Colonic mucosa (tissue), 4 donors: ENCODE measurements at regions not wholly inside any gene's neighbourhood (a gene's known extent, or its start where the extent isn't known, plus 50 kb on each side); places are given as distances from the start of the nearest gene placed in this dataset.
"Not testable (repeated sequence)": the region's sequence is repeated elsewhere in the genome, so short reads cannot be mapped to it uniquely, and the experiment has no call there.

Experiments used
- DNase-seq: peaks from one replicate; pipeline ENCODE4 v3.0.0-alpha.2; 2020
- H3K27ac ChIP-seq: fragments of 200-600 bp; one replicate; pipeline ENCODE4 v1.8.0; 2021
- H3K27me3 ChIP-seq: fragments of 200-600 bp; one replicate; pipeline ENCODE4 v1.8.0; 2021
- H3K36me3 ChIP-seq: fragments of 200-600 bp; one replicate; pipeline ENCODE4 v1.8.0; 2021
- H3K4me1 ChIP-seq: fragments of 200-600 bp; one replicate; pipeline ENCODE4 v1.8.0; 2021; ENCODE audit warnings: mild to moderate bottlenecking
- H3K4me3 ChIP-seq: fragments of 200-600 bp; one replicate; pipeline ENCODE4 v1.8.0; 2021
- H3K9ac ChIP-seq, 2 donors: one replicate each; pipeline ENCODE4 v1.7.0; 2013; ENCODE audit warnings: control low read depth in 2 of 2, low read depth in 2 of 2, low read length in 2 of 2
- H3K9me3 ChIP-seq: fragments of 200-600 bp; one replicate; pipeline ENCODE4 v1.8.0; 2021
- CTCF ChIP-seq: fragments of 200-600 bp; IDR thresholded peaks from one replicate; pipeline ENCODE4 v1.8.0; 2022; ENCODE audit warnings: antibody characterized with exemption, mild to moderate bottlenecking
- intact Hi-C: fragments of 100-400 bp; cut with DNase I; formaldehyde crosslinking; loops from one replicate; pipeline ENCODE4 v1.14.1; 2022
- donor health status: healthy.
- donor health status: DM: no; HTN: no; CAD: no.
- donor health status: DM: no; HTN: no; CAD: no.

GRCh38 chr1:177669161-177669560 is 300.7 kb downstream of the SEC16B start:
- H3K9me3 ChIP-seq: no peaks in the 10 kb centered on the region
- TF ChIP-seq CTCF: no peak
- no peak overlapping the region for H3K27ac ChIP-seq
- no peak overlapping the region for H3K4me3 ChIP-seq
- H3K9ac ChIP-seq: no peak overlapping the region
- no peak for DNase-seq
- intact Hi-C loops: no loop called here
- no peaks in the 10 kb centered on the region for H3K27me3 ChIP-seq
- H3K36me3 ChIP-seq: no peaks in the 10 kb centered on the region
- H3K4me1 ChIP-seq: no peaks in the 10 kb centered on the region

GRCh38 chr1:177665935-177666334 is 303.9 kb downstream of the SEC16B start:
- no peaks in the 10 kb centered on the region for H3K27me3 ChIP-seq

GRCh38 chr1:177664742-177665141 is 305.1 kb downstream of the SEC16B start:
- H3K27me3 ChIP-seq, H3K36me3 ChIP-seq, DNase-seq, H3K4me1 ChIP-seq, H3K9ac ChIP-seq, H3K9me3 ChIP-seq, H3K4me3 ChIP-seq, H3K27ac ChIP-seq, intact Hi-C loops: not testable (repeated sequence)

More at GRCh38 chr1:177665935-177666334, 303.9 kb downstream of the SEC16B start:
- Histone ChIP-seq H3K9ac (no peak overlapping the region), H3K27ac (no peak overlapping the region), H3K9me3 (no peaks in the 10 kb centered on the region), H3K4me3 (no peak overlapping the region), H3K4me1 (no peaks in the 10 kb centered on the region), H3K36me3 (no peaks in the 10 kb centered on the region)
- intact Hi-C loops: no loop called here
- TF ChIP-seq CTCF: no peak
- DNase-seq: no peak

- Histone ChIP-seq H3K27ac (no peak overlapping the region), H3K4me1 (no peaks in the 10 kb centered on the region), H3K27me3 (no peaks in the 10 kb centered on the region), H3K4me3 (no peak overlapping the region), H3K36me3 (no peaks in the 10 kb centered on the region), H3K9ac (no peak overlapping the region), H3K9me3 (no peaks in the 10 kb centered on the region)
- intact Hi-C loops: no loop called here
- no peak for DNase-seq
- no peak for TF ChIP-seq CTCF
Measured at GRCh38 chr1:177660188-177660587, 309.7 kb downstream of the SEC16B start.

- H3K36me3 ChIP-seq: no peaks in the 10 kb centered on the region
- intact Hi-C loops: no loop called here
- H3K4me3 ChIP-seq: no peak overlapping the region
- no peak overlapping the region for H3K27ac ChIP-seq
- H3K9me3 ChIP-seq: no peaks in the 10 kb centered on the region
- DNase-seq: no peak
- no peaks in the 10 kb centered on the region for H3K27me3 ChIP-seq
- no peak for TF ChIP-seq CTCF
- no peaks in the 10 kb centered on the region for H3K4me1 ChIP-seq
- no peak overlapping the region for H3K9ac ChIP-seq
Measured at GRCh38 chr1:177659281-177659680, 310.6 kb downstream of the SEC16B start.

GRCh38 chr1:177656598-177656997 is 313.3 kb downstream of the SEC16B start:
- TF ChIP-seq CTCF: no peak
- H3K27ac ChIP-seq: no peak overlapping the region
- no peak overlapping the region for H3K9ac ChIP-seq
- H3K4me1 ChIP-seq: no peaks in the 10 kb centered on the region
- H3K4me3 ChIP-seq: no peak overlapping the region
- intact Hi-C loops: no loop called here
- H3K27me3 ChIP-seq: no peaks in the 10 kb centered on the region
- no peaks in the 10 kb centered on the region for H3K9me3 ChIP-seq
- no peak for DNase-seq
- no peaks in the 10 kb centered on the region for H3K36me3 ChIP-seq
